ENCODE measurements at regions not wholly inside any gene's neighbourhood (a gene's known extent, or its start where the extent isn't known, plus 50 kb on each side); places are given as distances from the start of the nearest gene placed in this dataset.

GRCh38 chr14:39558525-39558924, 126.3 kb upstream of the FBXO33 start:
- 68% methylated on average over 1 of the region's 1 CpG for WGBS
- no peaks in the 10 kb centered on the region for H3K27me3 ChIP-seq (ENCODE audit: control insufficient read depth in 4 of 4, insufficient read depth in 4 of 4, low read length in 3 of 4)
- DNase-seq (ENCODE audit: low spot score) = no peak
- H3K27ac ChIP-seq (ENCODE audit: low read depth in 1 of 2, low read length in 2 of 2) = no peak overlapping the region
- no peak overlapping the region for H3K4me3 ChIP-seq (ENCODE audit: low read depth in 1 of 3, low read length in 3 of 3)
- H3K4me1 ChIP-seq (ENCODE audit: control insufficient read depth in 4 of 4, insufficient read depth in 4 of 4, low read length in 3 of 4) = no peaks in the 10 kb centered on the region
- H3K36me3 ChIP-seq (ENCODE audit: control insufficient read depth in 4 of 4, insufficient read depth in 3 of 4, low read depth in 1 of 4, low read length in 3 of 4) = no peaks in the 10 kb centered on the region
- H3K9me3 ChIP-seq (ENCODE audit: control insufficient read depth in 4 of 4, low read length in 3 of 4) = peaks cover 3 to 10% (median 6%) of the 10 kb centered on the region in 4 donors
- TF ChIP-seq HNF4G (IDR thresholded peaks at IDR 0.05) (no peak), RXRA (IDR thresholded peaks at IDR 0.05) (no peak)
- H3K9ac ChIP-seq (ENCODE audit: low read depth in 1 of 2, low read length in 2 of 2) = no peak overlapping the region

GRCh38 chr14:39555749-39556148, 123.5 kb upstream of the FBXO33 start:
- no peaks in the 10 kb centered on the region for H3K27me3 ChIP-seq (ENCODE audit: control insufficient read depth in 4 of 4, insufficient read depth in 4 of 4, low read length in 3 of 4)
- WGBS = 83% methylated on average over 4 of the region's 4 CpGs

More at GRCh38 chr14:39555749-39556148, 123.5 kb upstream of the FBXO33 start:
- Histone ChIP-seq H3K36me3 (ENCODE audit: control insufficient read depth in 4 of 4, insufficient read depth in 3 of 4, low read depth in 1 of 4, low read length in 3 of 4) (no peaks in the 10 kb centered on the region), H3K9me3 (ENCODE audit: control insufficient read depth in 4 of 4, low read length in 3 of 4) (peaks cover 3 to 10% (median 6%) of the 10 kb centered on the region in 4 donors), H3K27ac (ENCODE audit: low read depth in 1 of 2, low read length in 2 of 2) (no peak overlapping the region), H3K9ac (ENCODE audit: low read depth in 1 of 2, low read length in 2 of 2) (no peak overlapping the region), H3K4me3 (ENCODE audit: low read depth in 1 of 3, low read length in 3 of 3) (no peak overlapping the region), H3K4me1 (ENCODE audit: control insufficient read depth in 4 of 4, insufficient read depth in 4 of 4, low read length in 3 of 4) (no peaks in the 10 kb centered on the region)
- TF ChIP-seq CTCF (IDR thresholded peaks at IDR 0.05; ENCODE audit: low read depth, low read length, missing input control) (no peak), JUND (IDR thresholded peaks at IDR 0.05) (no peak), MAX (IDR thresholded peaks at IDR 0.05) (no peak), HNF4G (IDR thresholded peaks at IDR 0.05) (no peak), NR2F2 (IDR thresholded peaks at IDR 0.05) (no peak), FOXA1 (IDR thresholded peaks at IDR 0.05) (no peak), YY1 (IDR thresholded peaks at IDR 0.05) (no peak), ATF3 (IDR thresholded peaks at IDR 0.05) (no peak), RXRA (IDR thresholded peaks at IDR 0.05) (no peak), ZBTB33 (IDR thresholded peaks at IDR 0.05) (no peak), TAF1 (conservative IDR thresholded peaks at IDR 0.05) (no peak), REST (IDR thresholded peaks at IDR 0.05) (no peak), HNF4A (conservative IDR thresholded peaks at IDR 0.05) (no peak)
- no peak for DNase-seq (ENCODE audit: low spot score)
